Suprapubic skin (tissue), 4 donors: ENCODE measurements at regions not wholly inside any gene's neighbourhood (a gene's known extent, or its start where the extent isn't known, plus 50 kb on each side); places are given as distances from the start of the nearest gene placed in this dataset.
"Not testable (repeated sequence)": the region's sequence is repeated elsewhere in the genome, so short reads cannot be mapped to it uniquely, and the experiment has no call there.

Experiments used
- DNase-seq, 2 donors: peaks; one replicate each; pipeline ENCODE4 v3.0.0-alpha.2; 2019; ENCODE audit warnings: low spot score in 2 of 2
- H3K27ac ChIP-seq: fragments of 200-600 bp; sonication (generic); one replicate; pipeline ENCODE4 v1.5.1; 2019
- H3K27me3 ChIP-seq: fragments of 200-600 bp; sonication (generic); one replicate; pipeline ENCODE4 v1.5.1; 2019
- H3K36me3 ChIP-seq: fragments of 200-600 bp; sonication (generic); one replicate; pipeline ENCODE4 v1.5.1; 2019
- H3K4me1 ChIP-seq: fragments of 200-600 bp; sonication (generic); one replicate; pipeline ENCODE4 v1.5.1; 2019
- H3K4me3 ChIP-seq: fragments of 200-600 bp; sonication (generic); one replicate; pipeline ENCODE4 v1.5.1; 2019; ENCODE audit warnings: mild to moderate bottlenecking
- H3K9me3 ChIP-seq: fragments of 200-600 bp; sonication (generic); one replicate; pipeline ENCODE4 v1.5.1; 2019
- EP300 ChIP-seq: sonication (generic); formaldehyde crosslinking; IDR thresholded peaks from one replicate; pipeline ENCODE4 v1.6.1; 2017; ENCODE audit warnings: antibody characterized with exemption
- POLR2A ChIP-seq, 2 donors: fragments of 450-650 bp; IDR thresholded peaks; one replicate each; pipeline ENCODE4 v1.6.1; 2017; ENCODE audit warnings: antibody characterized with exemption in 2 of 2, mild to moderate bottlenecking in 2 of 2, moderate library complexity in 2 of 2
- POLR2AphosphoS5 ChIP-seq, 3 donors: sonication (generic); formaldehyde crosslinking; IDR thresholded peaks; one replicate each; pipeline ENCODE4 v1.6.1; 2017; ENCODE audit warnings: antibody characterized with exemption in 3 of 3
- WGBS: methylation state at CpG from one replicate; pipeline ENCODE4 v1.1.5; 2018; 5-methylcytosine and 5-hydroxymethylcytosine counted together
- TF ChIP-seq, protein P1 (sequence below), 2 donors: fragments of 200-600 bp in 1 of 2; fragments of 450-650 bp in 1 of 2; sonication (generic) in 1 of 2; IDR thresholded peaks; one replicate each; pipeline ENCODE4 v1.5.1; 2016 to 2019; ENCODE audit warnings: antibody characterized with exemption in 2 of 2, mild to moderate bottlenecking in 1 of 2, moderate library complexity in 1 of 2

DNA sequence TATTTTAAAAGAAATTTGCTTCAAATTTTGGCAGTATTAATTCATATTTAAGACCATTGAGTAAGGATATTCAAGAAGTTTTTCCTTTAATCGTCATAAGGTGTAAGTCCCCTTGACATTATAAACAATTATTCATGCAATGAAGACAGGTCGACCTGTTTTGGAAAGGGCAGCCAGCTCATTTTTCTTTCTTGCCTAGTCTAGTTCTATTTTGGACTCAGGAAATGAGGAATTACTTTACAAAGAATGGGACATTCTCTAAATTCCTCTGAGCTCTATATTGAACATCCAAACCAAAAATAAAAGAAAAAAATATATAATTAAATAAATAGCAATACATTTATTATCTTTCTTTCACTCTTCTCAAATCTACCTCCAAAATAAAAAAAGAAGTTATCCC, 595.6 kb upstream of the KIF2B start:
- Histone ChIP-seq H3K4me1 (no peaks in the 10 kb centered on the region), H3K27me3 (no peaks in the 10 kb centered on the region), H3K4me3 (no peak overlapping the region), H3K9me3 (no peaks in the 10 kb centered on the region), H3K27ac (no peak overlapping the region), H3K36me3 (no peaks in the 10 kb centered on the region)
- TF ChIP-seq EP300 (no peak), POLR2AphosphoS5 (IDR thresholded peaks at IDR 0.05) (no peak), POLR2A (IDR thresholded peaks at IDR 0.05) (no peak)
- TF ChIP-seq, protein P1, sequence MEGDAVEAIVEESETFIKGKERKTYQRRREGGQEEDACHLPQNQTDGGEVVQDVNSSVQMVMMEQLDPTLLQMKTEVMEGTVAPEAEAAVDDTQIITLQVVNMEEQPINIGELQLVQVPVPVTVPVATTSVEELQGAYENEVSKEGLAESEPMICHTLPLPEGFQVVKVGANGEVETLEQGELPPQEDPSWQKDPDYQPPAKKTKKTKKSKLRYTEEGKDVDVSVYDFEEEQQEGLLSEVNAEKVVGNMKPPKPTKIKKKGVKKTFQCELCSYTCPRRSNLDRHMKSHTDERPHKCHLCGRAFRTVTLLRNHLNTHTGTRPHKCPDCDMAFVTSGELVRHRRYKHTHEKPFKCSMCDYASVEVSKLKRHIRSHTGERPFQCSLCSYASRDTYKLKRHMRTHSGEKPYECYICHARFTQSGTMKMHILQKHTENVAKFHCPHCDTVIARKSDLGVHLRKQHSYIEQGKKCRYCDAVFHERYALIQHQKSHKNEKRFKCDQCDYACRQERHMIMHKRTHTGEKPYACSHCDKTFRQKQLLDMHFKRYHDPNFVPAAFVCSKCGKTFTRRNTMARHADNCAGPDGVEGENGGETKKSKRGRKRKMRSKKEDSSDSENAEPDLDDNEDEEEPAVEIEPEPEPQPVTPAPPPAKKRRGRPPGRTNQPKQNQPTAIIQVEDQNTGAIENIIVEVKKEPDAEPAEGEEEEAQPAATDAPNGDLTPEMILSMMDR (IDR thresholded peaks at IDR 0.05) = no peak
- WGBS = 30% methylated on average over 2 of the region's 2 CpGs
- no peak for DNase-seq

DNA sequence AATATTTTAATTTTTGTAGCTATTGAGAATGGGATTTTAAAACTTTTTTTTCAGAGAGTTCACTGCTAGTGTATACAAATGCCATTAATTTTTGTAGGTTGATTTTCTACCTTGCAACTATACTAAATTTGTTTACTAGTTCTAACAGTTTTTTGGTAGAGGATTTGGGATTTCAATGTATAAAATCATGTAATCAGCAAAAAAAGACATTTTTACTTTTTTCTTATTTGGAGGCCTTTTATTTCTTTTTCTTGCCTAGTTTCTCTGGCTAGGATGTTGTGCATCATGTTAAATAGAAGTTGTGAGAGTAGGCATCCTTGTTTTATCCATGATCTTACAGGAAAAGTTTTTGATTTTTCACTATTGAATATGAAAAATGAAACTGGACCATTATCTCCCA, 602.9 kb upstream of the KIF2B start:
- no peaks in the 10 kb centered on the region for H3K4me1 ChIP-seq
- H3K9me3 ChIP-seq = no peaks in the 10 kb centered on the region
- DNase-seq = no peak
- H3K27ac ChIP-seq = no peak overlapping the region
- H3K4me3 ChIP-seq = no peak overlapping the region
- H3K36me3 ChIP-seq = no peaks in the 10 kb centered on the region
- TF ChIP-seq, protein P1 (IDR thresholded peaks at IDR 0.05) = no peak
- TF ChIP-seq POLR2A (IDR thresholded peaks at IDR 0.05) (no peak), EP300 (no peak), POLR2AphosphoS5 (IDR thresholded peaks at IDR 0.05) (no peak)
- no peaks in the 10 kb centered on the region for H3K27me3 ChIP-seq

DNA sequence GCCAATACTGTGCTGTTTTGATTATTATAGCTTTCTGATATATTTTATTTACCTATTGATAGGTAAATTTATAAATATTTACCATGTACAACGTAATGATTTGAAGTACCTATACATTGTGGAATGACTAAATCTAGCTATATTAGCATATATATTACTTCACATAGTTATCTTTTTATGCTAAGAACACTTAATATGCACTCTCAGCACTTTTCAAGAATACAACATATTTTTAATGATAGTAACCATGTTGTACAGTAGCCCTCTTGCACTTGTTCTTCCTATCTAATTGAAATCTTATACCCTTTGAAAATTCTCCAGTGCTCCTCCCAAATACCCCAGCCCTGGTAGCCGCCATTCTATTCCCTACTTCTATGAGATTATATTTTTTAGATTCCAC, 604.0 kb upstream of the KIF2B start:
- H3K4me1 ChIP-seq = no peaks in the 10 kb centered on the region
- H3K36me3 ChIP-seq = no peaks in the 10 kb centered on the region
- H3K27me3 ChIP-seq = no peaks in the 10 kb centered on the region
- H3K4me3 ChIP-seq = no peak overlapping the region
- DNase-seq = no peak
- no peaks in the 10 kb centered on the region for H3K9me3 ChIP-seq
- WGBS = 86% methylated on average over 2 of the region's 2 CpGs
- no peak overlapping the region for H3K27ac ChIP-seq
- TF ChIP-seq POLR2A (IDR thresholded peaks at IDR 0.05) (no peak), EP300 (no peak)

DNA sequence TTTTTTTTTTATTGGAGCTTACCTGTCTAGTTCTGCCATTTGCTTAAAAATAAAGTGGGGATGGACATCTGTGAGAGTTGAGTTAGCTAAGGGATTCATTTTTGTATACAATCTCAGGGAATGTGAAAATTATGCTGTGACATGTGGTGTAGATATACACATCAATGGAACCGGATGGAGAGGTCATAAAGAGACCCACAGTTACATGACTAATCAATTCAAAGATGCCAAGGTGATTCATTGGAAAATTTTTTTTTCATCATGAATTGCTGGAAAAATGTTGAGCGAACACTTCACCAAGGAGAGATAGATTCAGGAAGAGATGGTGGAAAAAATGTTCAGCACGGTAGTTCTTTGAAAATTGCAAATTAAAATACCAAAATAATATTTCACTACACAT, 605.4 kb upstream of the KIF2B start:
- no peak for TF ChIP-seq POLR2AphosphoS5 (IDR thresholded peaks at IDR 0.05)
- TF ChIP-seq EP300 = no peak
- TF ChIP-seq, protein P1 (IDR thresholded peaks at IDR 0.05) = no peak
- no peak for TF ChIP-seq POLR2A (IDR thresholded peaks at IDR 0.05)
- H3K36me3 ChIP-seq = no peaks in the 10 kb centered on the region
- no peak for DNase-seq
- H3K4me1 ChIP-seq = no peaks in the 10 kb centered on the region
- no peaks in the 10 kb centered on the region for H3K9me3 ChIP-seq
- no peaks in the 10 kb centered on the region for H3K27me3 ChIP-seq
- 81% methylated on average over 3 of the region's 3 CpGs for WGBS
- H3K27ac ChIP-seq = no peak overlapping the region
- H3K4me3 ChIP-seq = no peak overlapping the region

DNA sequence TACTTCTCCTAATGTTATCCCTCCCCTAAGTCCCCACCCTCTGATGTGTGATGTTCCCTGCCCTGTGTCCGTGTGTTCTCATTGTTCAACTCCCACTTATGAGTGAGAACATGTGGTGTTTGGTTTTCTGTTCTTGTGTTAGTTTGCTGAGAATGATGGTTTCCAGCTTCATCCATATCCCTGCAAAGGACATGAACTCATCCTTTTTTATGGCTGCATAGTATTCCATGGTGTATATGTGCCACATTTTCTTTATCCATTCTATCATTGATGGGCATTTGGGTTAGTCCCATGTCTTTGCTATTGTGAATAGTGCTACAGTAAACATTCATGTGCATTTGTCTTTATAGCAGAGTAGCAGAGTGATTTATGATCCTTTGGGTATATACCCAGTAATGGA, 613.8 kb upstream of the KIF2B start:
- not testable (repeated sequence) for H3K27ac ChIP-seq, H3K9me3 ChIP-seq, DNase-seq, H3K4me3 ChIP-seq, H3K36me3 ChIP-seq, H3K4me1 ChIP-seq, H3K27me3 ChIP-seq
- WGBS = 87% methylated on average over 1 of the region's 1 CpG

DNA sequence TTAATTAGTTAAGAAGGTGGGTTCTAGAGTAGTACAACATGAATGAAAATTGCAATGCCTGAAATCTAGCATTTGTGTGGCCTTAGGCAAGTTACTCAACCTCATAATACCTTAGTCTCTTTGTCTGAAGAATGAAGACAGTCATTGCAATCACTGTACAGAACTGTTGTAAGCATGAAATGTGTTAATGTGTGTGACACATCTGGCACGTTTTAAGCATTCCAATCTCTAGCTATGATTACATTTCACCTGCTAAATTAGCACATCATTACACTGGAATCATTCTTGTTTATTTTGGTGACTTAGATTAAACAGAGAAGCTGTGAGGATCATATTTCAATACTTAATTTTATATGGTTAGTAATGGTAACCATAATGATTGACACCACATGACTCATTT, 629.7 kb upstream of the KIF2B start:
- Histone ChIP-seq H3K27ac (no peak overlapping the region), H3K27me3 (no peaks in the 10 kb centered on the region), H3K9me3 (no peaks in the 10 kb centered on the region), H3K4me3 (no peak overlapping the region), H3K4me1 (no peaks in the 10 kb centered on the region), H3K36me3 (no peaks in the 10 kb centered on the region)
- DNase-seq = no peak
- TF ChIP-seq EP300 (no peak), POLR2AphosphoS5 (IDR thresholded peaks at IDR 0.05) (no peak), POLR2A (IDR thresholded peaks at IDR 0.05) (no peak)
- TF ChIP-seq, protein P1 (IDR thresholded peaks at IDR 0.05) = no peak
- WGBS = 47% methylated on average over 1 of the region's 1 CpG
